NT2/D1 (cell line): ENCODE measurements at regions not wholly inside any gene's neighbourhood (a gene's known extent, or its start where the extent isn't known, plus 50 kb on each side); places are given as distances from the start of the nearest gene placed in this dataset.

Experiments
- DNase-seq: peaks from one replicate; pipeline ENCODE4 v3.0.0-alpha.2; 2011; ENCODE audit warnings: low read depth, low spot score
- H3K27me3 ChIP-seq: 2 replicates; pipeline ENCODE4 v1.6.0; 2011; ENCODE audit warnings: mild to moderate bottlenecking; ENCODE audit not compliant: insufficient read length, insufficient read depth
- H3K36me3 ChIP-seq: 2 replicates; pipeline ENCODE4 v1.6.1; 2011; ENCODE audit warnings: mild to moderate bottlenecking, low read length, mixed read lengths; ENCODE audit not compliant: insufficient read depth, insufficient read length
- H3K4me1 ChIP-seq: 2 replicates; pipeline ENCODE4 v1.5.1; 2011; ENCODE audit not compliant: insufficient read depth, insufficient read length
- H3K4me3 ChIP-seq: 2 replicates; pipeline ENCODE4 v1.5.1; 2011; ENCODE audit warnings: low read depth; ENCODE audit not compliant: insufficient read length
- H3K9ac ChIP-seq: 2 replicates; pipeline ENCODE4 v1.6.0; 2011; ENCODE audit warnings: low read depth; ENCODE audit not compliant: insufficient read length
- H3K9me3 ChIP-seq: 2 replicates; pipeline ENCODE4 v1.5.1; 2011; ENCODE audit warnings: mild to moderate bottlenecking, low read length; ENCODE audit not compliant: insufficient read depth
- SUZ12 ChIP-seq: IDR thresholded peaks from 2 replicates; pipeline ENCODE4 v1.6.1; 2011; ENCODE audit not compliant: insufficient read length, insufficient read depth; ENCODE audit errors: extremely low read depth
- YY1 ChIP-seq: IDR thresholded peaks from 2 replicates; pipeline ENCODE4 v1.6.1; 2011; ENCODE audit not compliant: insufficient read length, insufficient read depth
- ZNF274 ChIP-seq: IDR thresholded peaks from 2 replicates; pipeline ENCODE4 v1.6.1; 2011; ENCODE audit warnings: mild to moderate bottlenecking, low read depth, low read length

- no peaks in the 10 kb centered on the region for H3K36me3 ChIP-seq
- no peak overlapping the region for H3K9ac ChIP-seq
- H3K27me3 ChIP-seq = no peaks in the 10 kb centered on the region
- no peak for DNase-seq
- H3K9me3 ChIP-seq = no peaks in the 10 kb centered on the region
- no peaks in the 10 kb centered on the region for H3K4me1 ChIP-seq
- H3K4me3 ChIP-seq = no peak overlapping the region
- TF ChIP-seq ZNF274 = no peak
- no peak for TF ChIP-seq YY1
- TF ChIP-seq SUZ12 = no peak
Measured at GRCh38 chr3:34924961-34925360, 714.4 kb upstream of the ARPP21 start.

- Histone ChIP-seq H3K9me3 (peaks cover 5% of the 10 kb centered on the region; the same call in 1 of the 2 replicates), H3K4me3 (no peak overlapping the region), H3K27me3 (no peaks in the 10 kb centered on the region), H3K9ac (no peak overlapping the region), H3K4me1 (no peaks in the 10 kb centered on the region), H3K36me3 (no peaks in the 10 kb centered on the region)
- TF ChIP-seq ZNF274 (no peak), YY1 (no peak)
- DNase-seq = no peak
Measured at GRCh38 chr3:34925851-34926250, 713.5 kb upstream of the ARPP21 start.

- TF ChIP-seq YY1 (no peak), SUZ12 (no peak), ZNF274 (no peak)
- H3K9me3 ChIP-seq = peaks cover 6% of the 10 kb centered on the region; the same call in 1 of the 2 replicates
- no peaks in the 10 kb centered on the region for H3K36me3 ChIP-seq
- no peak overlapping the region for H3K9ac ChIP-seq
- H3K27me3 ChIP-seq = no peaks in the 10 kb centered on the region
- H3K4me1 ChIP-seq = no peaks in the 10 kb centered on the region
- DNase-seq = no peak
- H3K4me3 ChIP-seq = no peak overlapping the region
Measured at GRCh38 chr3:34929036-34929435, 710.3 kb upstream of the ARPP21 start.

- Histone ChIP-seq H3K27me3 (no peaks in the 10 kb centered on the region), H3K4me1 (no peaks in the 10 kb centered on the region), H3K9me3 (peaks cover 12% of the 10 kb centered on the region), H3K9ac (no peak overlapping the region), H3K4me3 (no peak overlapping the region), H3K36me3 (no peaks in the 10 kb centered on the region)
- DNase-seq = no peak
- no peak for TF ChIP-seq ZNF274
Measured at GRCh38 chr3:34934660-34935059, 704.7 kb upstream of the ARPP21 start.

- TF ChIP-seq YY1 = no peak
- TF ChIP-seq ZNF274 = no peak
- TF ChIP-seq SUZ12 = no peak
- no peaks in the 10 kb centered on the region for H3K36me3 ChIP-seq
- no peaks in the 10 kb centered on the region for H3K4me1 ChIP-seq
- H3K4me3 ChIP-seq = no peak overlapping the region
- no peaks in the 10 kb centered on the region for H3K27me3 ChIP-seq
- no peak overlapping the region for H3K9ac ChIP-seq
- no peak for DNase-seq
- H3K9me3 ChIP-seq = peaks cover 6% of the 10 kb centered on the region; the same call in 1 of the 2 replicates
Measured at GRCh38 chr3:34938784-34939183, 700.5 kb upstream of the ARPP21 start.

- H3K4me3 ChIP-seq = no peak overlapping the region
- peaks cover 6% of the 10 kb centered on the region; the same call in 1 of the 2 replicates for H3K9me3 ChIP-seq
- H3K4me1 ChIP-seq = no peaks in the 10 kb centered on the region
- no peak for DNase-seq
- H3K36me3 ChIP-seq = no peaks in the 10 kb centered on the region
- H3K9ac ChIP-seq = no peak overlapping the region
- no peaks in the 10 kb centered on the region for H3K27me3 ChIP-seq
- TF ChIP-seq ZNF274 = no peak
- no peak for TF ChIP-seq SUZ12
- no peak for TF ChIP-seq YY1
Measured at GRCh38 chr3:34942256-34942655, 697.1 kb upstream of the ARPP21 start.

GRCh38 chr3:34947834-34948233, 691.5 kb upstream of the ARPP21 start:
- Histone ChIP-seq H3K9ac (no peak overlapping the region), H3K27me3 (no peaks in the 10 kb centered on the region), H3K4me3 (no peak overlapping the region), H3K9me3 (no peaks in the 10 kb centered on the region), H3K36me3 (no peaks in the 10 kb centered on the region), H3K4me1 (no peaks in the 10 kb centered on the region)
- TF ChIP-seq YY1 = no peak
- no peak for TF ChIP-seq ZNF274
- no peak for TF ChIP-seq SUZ12
- peak; percentile 3 for DNase-seq

GRCh38 chr3:34948517-34948916, 690.8 kb upstream of the ARPP21 start:
- no peaks in the 10 kb centered on the region for H3K4me1 ChIP-seq
- no peaks in the 10 kb centered on the region for H3K27me3 ChIP-seq
- H3K9ac ChIP-seq = no peak overlapping the region
- no peaks in the 10 kb centered on the region for H3K9me3 ChIP-seq
- no peak for TF ChIP-seq ZNF274
- TF ChIP-seq SUZ12 = no peak
- TF ChIP-seq YY1 = no peak
- H3K36me3 ChIP-seq = no peaks in the 10 kb centered on the region
- no peak overlapping the region for H3K4me3 ChIP-seq
- DNase-seq = no peak
